ENCODE measurements at regions not wholly inside any gene's neighbourhood (a gene's known extent, or its start where the extent isn't known, plus 50 kb on each side); places are given as distances from the start of the nearest gene placed in this dataset.
"Not testable (repeated sequence)": the region's sequence is repeated elsewhere in the genome, so short reads cannot be mapped to it uniquely, and the experiment has no call there.

DNA sequence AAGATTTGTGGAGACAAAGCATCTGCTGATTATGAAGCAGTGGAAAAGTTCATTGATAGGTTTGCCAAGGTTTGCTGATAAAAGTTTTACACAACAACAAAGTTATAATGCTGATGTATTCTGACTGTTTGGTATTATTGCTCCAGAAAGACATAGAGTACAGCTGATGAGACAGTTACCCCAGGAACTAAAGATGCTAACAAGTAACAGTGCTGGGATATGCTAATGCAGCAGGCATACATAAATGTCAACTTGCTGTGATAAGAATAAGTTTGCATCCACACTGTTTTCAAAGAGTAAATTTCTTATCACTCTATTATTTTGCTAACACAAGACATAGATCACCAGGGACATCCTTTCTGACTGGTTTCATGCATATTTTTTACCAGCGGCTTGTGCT is 1221.3 kb upstream of the CELF4 start:
- no peak for DNase-seq

DNA sequence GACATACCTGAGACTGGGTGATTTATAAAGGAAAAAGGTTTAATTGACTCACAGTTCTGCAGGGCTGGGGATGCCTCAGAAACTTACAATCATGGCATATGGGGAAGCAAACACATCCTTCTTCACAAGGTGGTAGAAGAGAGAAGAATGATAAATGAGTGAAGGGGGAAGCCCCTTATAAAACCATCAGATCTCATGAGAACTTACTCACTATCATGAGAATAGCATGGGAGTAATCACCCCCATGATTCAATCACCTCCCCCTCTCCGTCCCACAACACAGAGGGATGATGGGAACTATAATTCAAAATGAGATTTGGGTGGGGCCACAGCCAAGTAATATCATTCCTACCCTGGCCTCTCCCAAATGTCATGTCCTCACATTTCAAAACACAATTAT is 1206.0 kb upstream of the CELF4 start:
- DNase-seq: not testable (repeated sequence)

DNA sequence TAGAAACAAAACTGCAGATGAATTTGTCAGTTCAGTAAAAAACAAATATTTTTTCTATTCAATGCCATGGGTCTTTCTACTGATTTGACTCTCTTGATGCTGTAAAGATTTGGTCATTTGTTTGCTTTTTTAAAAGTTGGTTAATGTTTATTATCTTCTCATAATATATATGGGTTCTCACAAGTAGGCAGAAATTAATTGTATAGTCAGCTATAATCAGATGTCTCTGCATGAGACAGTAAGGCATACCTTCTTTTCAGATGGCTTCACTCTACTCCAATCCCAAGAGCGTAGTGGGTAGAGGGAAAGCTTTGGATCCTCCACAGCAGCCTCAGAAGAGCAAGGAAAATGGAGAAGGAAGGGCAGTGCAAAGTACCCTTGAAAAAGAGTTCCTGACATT is 1202.9 kb upstream of the CELF4 start:
- DNase-seq: no peak

DNA sequence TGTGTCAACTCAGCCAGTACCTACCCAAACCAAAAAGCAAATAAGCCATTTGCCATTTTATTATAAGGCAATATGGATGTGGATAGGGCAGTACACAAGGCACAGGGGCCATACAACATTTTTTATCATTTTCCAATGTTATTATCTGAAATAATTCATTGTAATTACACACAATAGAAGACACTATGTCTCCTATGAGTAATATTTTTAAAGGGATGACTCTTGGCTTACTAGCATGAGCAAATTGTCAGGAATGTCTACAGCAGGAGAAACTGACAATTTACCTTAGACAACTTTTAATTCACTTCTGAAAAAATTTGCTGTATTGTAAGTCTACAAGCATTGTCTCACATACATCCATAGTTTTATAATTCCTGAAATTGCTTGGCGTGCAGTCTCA is 1193.9 kb upstream of the CELF4 start:
- DNase-seq: no peak

DNA sequence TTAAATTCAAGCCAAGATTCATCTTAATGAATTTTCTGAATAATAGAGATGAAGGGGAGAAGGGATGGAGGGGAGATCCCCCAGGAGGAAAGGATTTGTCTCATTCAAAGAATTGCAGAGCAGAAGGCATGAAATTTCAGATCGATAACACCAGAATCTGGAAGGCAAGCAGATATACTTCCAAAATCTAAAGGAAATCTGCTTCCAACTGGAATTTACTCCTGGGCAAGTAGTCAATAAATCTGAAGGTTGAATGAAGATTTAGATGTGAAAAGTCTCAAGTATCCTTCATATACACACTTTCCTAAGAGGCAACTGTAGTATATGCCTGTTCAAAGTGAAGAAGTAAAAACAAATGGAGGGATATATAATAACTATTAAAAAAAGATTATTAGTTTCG is 1190.8 kb upstream of the CELF4 start:
- DNase-seq: no peak

DNA sequence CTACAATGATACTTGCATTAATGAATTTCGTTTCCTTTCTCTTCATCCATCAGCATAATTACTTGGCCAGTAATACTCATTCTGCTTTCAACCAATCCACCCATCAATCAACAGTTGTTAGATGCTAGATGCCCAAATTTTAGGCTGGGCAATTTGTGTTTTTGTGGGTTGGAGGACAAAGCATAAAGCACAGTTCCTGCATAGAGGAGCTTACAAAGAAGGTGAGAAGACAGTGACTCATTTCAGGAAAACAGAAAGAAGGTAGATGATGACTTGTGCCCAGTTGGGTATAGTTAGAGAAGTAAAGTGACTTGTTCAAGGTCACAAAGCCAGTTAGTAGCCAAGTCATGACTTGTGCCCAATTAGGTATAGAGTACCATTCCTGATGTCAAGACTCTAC is 1186.8 kb upstream of the CELF4 start:
- DNase-seq: no peak

DNA sequence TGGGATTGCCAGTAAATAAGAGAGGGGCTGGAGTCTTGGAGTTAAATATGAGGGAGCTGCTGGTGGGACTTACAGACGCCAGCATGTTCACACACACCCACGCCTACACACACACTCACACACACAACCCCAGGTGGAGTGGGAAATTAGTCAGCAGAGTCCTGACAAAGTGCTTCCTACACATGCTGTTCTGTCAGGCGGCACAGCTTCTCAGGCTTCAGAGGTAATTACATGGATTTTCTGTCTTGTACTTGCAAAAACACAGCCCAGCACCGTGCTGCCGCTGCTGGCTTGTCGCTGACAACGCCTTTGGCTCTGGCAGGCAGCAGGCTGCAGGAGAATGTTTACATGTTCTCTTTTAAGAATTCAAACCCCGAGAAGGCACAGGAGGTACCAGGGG is 1186.3 kb upstream of the CELF4 start:
- DNase-seq: no peak

DNA sequence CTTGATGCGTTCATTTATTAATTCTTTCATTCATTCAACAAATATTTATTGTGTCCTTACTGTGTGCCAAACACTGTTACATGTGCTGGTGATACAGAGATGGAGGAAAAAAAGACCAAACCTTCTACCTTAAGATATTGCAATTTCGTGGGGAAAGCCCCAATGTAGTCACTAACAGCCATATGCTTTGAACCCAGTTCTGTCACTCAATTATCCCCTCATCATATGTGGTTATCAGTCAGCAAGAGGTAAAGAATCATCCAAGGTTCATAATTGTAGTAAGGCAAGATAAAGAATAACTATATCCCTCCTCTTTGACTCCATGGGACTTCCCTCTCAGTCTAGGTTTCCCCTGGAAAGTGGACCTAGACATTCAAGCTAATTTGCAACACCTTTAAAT is 1185.6 kb upstream of the CELF4 start:
- DNase-seq: no peak

DNA sequence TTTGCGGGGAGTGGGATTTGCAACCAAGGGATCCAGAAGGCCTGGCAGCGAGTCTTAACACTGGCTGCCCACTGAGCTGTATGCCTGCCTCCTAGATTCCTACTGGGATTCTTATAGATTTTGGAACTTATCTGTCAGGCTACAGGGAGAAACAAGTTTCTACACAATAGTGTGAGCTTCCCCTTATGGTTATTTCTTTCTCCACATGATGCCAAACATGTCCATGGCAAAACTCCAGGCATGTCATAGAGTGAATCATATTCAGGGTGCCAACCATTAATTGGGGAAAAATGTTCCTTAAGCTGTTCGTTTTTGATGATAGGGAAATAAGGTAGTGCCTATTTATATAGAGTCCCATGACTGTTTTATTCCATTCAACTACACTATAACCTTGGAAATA is 1185.2 kb upstream of the CELF4 start:
- DNase-seq: no peak

DNA sequence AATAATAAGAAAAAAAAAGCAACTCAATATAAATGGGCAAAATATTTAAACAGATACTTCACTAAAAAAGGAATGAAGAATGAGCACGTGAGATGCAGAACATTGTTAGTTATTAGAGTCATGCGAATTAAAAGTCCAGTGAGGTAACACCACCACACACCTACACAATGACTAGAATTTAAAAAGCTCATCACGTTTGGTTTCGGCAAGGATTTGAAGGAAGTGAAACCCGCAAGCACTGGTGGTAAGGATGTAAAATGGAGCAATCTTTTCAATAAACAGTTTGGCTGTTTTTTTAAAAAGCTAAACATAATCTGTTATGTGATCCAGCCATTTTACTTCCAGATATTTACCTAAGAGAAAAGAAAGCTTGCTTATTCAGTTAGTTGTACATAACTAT is 1181.6 kb upstream of the CELF4 start:
- DNase-seq: no peak

DNA sequence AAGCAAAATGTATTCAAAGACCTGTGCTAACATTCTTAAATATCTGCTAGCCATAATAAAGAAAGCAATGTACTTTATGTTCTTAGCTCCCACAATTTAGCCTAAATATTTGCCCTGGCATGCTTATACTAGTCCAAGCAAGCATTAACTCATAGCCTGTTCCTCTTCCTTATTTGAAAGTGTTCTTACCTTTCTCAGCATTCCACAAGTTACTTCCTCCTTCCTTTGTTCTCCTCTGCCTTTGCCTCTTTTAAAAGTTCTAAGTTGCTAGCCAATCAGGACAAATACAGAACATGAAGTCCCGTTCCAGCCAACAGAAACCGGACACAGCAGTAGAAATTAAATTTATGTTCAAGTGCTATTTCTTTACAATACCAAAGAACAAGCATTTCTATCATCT is 1154.6 kb upstream of the CELF4 start:
- not testable (repeated sequence) for DNase-seq

DNA sequence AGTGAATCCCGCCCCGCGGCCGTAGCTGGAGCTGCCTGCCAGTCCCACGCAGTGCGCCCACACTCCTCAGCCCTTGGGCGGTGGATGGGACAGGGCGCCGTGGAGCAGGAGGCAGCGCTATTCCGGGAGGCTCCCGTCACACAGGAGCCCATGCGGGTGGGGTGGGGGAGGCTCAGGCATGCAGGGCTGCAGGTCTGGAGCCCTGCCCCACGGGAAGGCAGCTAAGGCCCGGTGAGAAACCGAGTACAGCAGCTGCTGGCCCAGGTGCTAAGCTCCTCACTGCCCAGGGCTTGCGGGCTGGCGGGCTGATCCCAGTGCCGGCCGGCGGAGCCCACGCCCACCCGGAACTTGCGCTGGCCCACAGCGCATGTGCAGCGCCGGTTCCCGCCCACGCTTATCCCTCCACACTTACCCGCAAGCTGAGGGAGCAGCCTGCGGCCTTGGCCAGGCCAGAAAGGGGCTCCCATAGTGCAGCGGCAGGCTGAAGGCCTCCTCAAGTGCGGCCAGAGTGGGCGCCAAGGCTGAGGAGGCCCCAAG is 1152.8 kb upstream of the CELF4 start:
- no peak for DNase-seq

DNA sequence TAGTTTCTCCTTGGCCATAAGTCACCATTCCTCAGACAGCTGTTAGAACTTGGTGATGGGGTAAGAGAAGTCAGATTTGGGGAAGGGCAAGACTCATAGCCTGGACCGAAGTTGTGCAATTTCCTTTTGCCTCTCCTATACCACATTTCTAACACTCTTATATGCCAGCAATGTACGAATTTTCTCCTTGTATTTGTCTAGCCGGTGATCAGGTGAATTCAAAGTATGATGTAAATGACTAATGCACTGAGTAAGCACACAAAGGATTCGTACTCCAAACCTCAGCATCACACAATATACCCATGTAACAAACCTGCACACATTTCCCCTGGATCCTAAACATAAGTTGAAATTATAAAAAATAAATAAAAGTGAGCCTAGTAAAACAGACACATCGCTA is 1143.5 kb upstream of the CELF4 start:
- DNase-seq: no peak

DNA sequence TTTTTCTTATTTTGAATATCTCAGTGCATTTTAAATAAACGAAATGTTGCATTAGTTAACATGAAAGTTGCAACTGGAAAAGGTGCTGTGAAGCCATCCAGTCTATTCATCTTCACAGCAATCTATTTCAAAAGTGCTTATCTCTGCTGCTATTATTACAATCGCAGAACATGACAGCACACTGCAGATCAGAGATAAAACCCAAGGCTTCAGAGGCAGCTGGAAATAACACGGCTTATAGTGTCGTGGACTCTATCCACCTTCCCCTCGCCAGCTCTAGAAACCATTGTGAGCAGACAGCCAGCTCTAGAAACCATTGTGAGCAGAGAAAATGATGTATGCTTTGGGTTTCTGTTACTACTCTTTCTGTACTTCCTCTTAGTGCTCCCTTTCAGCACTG is 1140.8 kb upstream of the CELF4 start:
- DNase-seq: no peak

DNA sequence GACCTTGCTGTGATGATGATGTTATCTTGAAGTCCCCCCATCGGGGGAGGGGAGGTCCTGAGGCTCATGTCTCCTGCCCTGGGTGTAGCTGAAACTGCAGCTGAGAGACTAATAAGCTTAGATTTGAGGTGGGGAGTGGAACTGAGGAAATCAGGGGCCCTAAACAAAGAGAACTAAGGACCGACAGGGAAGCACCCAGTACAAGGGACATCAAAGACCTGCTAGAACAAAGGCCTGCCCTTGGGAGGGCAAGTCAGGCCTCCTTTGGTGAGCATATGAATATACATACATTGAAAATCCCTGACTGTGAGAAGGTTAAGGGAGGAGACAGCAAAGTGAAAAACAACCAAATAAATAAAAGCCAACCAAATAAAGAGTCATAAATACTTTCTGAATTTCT is 1132.5 kb upstream of the CELF4 start:
- no peak for DNase-seq

DNA sequence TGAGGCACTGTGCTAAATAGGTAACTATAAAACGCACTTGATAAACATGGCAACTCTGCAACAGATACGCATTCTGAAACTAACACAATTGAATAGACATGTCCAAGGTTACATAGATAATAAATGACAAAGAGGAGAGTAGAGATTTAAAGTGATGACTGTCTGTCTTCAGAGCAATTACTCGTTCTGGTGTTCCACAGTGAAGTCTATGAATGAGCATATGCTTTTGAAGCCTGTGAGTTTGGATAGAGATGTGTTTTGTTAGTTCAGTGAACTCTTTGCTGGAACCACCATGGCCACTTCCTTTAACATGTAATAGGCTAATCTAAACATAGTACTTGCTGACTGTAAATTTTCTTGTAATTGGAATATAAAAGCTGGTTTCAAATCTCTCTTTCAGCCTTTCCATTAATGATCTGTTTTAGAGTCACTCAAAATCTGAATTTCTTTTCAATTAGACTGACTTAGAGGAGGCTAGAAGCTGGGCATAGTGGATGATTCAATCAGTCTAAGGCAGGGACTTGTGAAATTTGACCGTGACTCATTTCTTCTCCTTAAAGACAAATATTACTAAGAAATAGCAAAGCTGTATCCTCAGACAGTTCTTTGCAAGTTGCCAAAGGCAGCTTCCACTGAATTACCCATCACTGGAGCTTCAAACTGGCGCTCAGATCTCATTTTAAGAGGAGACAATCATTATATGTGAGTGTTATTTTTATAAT is 1130.1 kb upstream of the CELF4 start:
- no peak for DNase-seq

DNA sequence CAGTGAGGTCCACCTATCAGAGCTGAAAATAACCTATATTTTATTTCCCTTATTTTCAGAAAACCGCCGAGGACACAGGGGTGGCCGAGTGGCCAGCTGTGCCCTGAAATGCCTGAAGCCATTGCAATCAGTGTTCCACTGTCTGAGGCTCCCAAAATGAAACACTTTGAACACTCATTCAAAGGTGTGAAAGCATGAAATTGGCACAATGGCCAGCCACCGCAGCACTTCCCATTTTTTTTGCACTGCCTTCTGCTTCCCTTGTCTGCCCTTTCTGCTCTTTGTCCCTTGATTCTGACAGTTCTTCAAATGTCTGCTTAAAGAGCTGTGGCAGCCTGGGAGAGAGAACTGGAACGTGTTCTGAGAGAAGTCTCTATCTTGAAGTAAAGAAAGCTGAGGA is 1127.5 kb upstream of the CELF4 start:
- no peak for DNase-seq

DNA sequence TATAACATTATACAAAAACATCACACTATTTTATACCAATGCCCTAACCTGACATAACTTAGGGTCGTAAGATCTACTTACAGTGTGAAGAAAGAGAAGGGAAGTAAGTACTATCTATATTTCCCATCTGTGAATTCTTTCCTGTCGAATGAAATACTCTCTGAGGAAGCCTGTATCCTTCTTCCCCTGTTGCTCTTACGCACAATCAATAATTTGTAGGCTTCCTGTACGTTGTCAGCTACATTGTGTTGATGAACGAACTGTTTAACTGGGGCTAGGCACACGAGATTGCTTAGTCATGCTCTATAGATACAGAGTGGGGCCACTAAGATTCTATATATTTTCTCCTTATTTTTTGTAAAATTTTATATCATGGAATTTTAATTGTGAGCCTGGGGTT is 1125.0 kb upstream of the CELF4 start:
- no peak for DNase-seq

DNA sequence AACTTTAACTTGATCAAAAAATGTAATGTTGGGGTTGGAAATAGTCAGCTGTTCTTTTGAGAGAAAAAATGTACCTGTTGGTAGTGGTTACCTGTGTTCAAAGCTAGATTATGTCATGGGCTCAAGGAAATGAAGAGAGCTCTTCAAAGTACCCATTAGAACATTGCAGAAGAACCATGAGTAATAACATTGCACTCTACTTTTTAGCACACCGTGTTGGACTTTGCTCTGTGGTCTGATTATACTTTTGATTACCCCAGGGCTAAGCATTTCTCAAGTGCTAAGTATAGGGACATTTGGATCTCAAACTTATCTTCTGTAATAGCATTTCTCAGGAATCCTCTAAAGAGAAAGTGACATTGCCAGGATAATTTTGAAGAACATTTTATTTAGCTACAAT is 1122.8 kb upstream of the CELF4 start:
- DNase-seq: no peak

DNA sequence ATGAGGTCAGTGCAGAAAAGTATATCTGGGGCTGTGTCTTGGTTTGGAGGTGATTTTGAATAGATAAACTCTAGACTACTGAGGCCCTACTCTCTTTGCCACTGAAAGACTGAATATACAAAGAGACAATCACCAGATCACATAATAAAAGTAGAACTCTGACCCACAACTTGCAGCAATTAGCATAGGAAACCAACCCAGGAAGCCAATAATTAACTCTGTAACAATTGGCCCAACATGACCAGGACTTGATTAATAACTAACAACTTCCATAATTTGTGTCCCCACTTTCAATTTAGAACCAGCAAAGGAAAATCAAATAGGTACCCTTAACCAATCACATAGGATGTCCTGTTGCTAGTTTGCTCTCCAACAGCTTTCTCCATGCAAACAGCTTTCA is 1104.9 kb upstream of the CELF4 start:
- DNase-seq: no peak

DNA sequence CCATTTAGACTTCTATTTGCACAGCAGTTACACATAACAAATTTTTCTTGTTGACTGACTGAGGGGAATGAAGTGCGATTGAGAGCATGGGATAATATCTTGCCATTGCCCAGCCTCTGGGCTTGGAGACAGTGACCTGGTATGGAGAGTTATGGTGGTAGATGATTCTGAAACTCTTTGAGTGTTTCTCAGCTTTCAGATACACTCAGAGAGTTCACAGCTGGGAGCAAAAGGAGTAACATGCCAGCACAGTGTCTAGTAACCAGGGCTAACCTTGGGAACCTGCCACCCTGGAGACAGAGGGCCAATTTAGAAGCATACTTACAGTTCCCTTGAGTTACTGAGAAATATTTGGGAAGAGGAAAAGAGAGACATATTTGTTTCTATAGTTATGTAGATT is 1099.3 kb upstream of the CELF4 start:
- no peak for DNase-seq

DNA sequence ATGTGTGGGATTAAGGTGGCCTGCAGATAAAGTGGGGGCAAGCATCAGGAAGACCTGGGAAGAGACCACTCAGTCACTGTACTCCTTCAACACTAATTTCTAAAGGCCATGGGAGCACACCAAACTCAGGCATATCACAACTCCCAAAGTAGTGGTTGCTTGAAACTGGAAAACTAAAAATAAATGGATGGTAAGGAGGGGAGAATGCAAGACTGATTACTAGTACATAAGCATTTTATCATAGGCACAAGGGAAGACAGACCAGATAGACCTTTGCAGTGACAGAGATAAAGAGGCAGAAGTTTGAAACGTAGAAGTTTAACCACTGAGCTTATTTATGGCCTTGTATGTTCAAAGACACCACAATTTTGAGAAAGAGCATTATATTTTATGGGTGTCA is 1098.1 kb upstream of the CELF4 start:
- DNase-seq: no peak

DNA sequence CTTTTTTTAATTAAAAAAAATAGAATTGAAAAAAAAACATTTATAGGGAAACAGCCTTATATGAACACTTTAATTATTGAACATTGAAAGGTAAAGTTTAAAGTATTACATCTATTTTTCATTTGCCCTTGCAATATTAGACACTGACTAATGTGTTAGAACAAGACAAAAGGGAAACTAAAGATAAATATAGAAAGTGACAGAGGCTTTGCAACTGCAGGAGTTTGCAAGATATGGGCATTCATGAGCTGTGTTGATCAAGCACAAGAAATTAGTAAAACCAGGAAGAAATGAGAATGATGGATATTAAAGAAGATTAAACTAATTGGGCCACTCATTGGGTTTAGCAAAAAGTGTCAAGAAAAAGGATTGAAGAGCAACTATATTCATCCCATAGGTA is 1097.7 kb upstream of the CELF4 start:
- no peak for DNase-seq

DNA sequence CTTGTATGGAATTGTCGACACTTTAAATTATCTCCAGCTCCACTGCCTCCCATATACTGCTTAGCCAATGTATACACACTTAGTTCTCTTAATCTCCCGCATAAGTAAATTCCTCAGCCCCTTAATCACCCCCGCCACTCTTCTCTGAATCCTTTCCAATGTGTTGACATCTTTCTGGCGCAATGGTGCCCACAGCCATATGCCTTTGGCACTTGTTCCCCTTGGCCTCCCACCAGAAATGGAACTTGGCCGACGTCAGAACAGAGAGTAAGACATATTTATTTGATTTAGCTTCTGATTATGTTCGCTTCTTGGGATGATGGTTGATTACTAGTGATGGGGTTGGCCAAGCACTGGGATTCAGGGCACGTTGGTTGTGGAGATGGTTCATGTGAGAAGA is 1089.3 kb upstream of the CELF4 start:
- DNase-seq: no peak

DNA sequence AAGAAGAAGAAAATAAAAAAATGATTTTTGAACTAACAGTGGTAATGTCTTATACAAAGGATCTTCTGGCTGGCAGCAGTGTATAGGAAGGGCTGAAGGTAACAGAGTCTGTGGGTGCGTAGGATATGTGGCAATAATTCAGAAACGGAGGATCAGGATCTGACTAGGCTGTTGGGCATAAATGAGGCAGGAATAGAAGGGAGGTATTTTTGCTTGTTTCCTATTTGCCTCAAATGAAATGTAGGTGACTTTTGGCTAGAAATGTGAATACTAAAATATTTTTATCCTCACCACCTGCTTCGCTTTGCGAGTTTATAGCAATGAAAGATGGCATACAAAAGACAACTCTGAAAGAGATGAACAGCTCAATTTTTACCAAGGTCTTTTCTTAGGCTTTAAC is 1086.1 kb upstream of the CELF4 start:
- no peak for DNase-seq

DNA sequence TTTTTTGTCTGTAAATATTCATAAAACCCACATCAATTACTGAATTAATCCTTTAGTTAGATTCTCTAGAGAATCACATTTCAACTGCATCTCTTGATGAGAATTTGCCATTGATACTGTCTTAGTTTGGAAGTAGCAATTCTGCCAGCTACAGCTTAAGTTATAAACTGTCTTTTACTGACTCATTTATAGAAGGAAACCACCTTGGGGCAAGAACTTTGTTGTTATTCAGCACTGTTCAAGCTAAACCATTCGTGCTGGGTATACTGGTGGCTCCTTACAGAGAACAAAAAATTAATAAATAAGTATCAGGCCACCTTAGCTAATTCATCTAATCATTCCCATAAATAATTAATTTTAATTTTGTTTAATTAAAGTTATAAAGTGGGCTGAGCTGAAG is 1082.6 kb upstream of the CELF4 start:
- no peak for DNase-seq
